HG03378 (cell line): ENCODE measurements at regions not wholly inside any gene's neighbourhood (a gene's known extent, or its start where the extent isn't known, plus 50 kb on each side); places are given as distances from the start of the nearest gene placed in this dataset.
A peak's percentile ranks its signal among the peaks of the same experiment; 100 is the strongest.
"Not testable (repeated sequence)": the region's sequence is repeated elsewhere in the genome, so short reads cannot be mapped to it uniquely, and the experiment has no call there.

Experiments
- ATAC-seq: cut with Tn5 transposase; IDR thresholded peaks from one replicate; pipeline ENCODE4 v1.9.1; 2021; ENCODE audit warnings: mild to moderate bottlenecking, moderate library complexity; ENCODE audit not compliant: unreplicated experiment

DNA sequence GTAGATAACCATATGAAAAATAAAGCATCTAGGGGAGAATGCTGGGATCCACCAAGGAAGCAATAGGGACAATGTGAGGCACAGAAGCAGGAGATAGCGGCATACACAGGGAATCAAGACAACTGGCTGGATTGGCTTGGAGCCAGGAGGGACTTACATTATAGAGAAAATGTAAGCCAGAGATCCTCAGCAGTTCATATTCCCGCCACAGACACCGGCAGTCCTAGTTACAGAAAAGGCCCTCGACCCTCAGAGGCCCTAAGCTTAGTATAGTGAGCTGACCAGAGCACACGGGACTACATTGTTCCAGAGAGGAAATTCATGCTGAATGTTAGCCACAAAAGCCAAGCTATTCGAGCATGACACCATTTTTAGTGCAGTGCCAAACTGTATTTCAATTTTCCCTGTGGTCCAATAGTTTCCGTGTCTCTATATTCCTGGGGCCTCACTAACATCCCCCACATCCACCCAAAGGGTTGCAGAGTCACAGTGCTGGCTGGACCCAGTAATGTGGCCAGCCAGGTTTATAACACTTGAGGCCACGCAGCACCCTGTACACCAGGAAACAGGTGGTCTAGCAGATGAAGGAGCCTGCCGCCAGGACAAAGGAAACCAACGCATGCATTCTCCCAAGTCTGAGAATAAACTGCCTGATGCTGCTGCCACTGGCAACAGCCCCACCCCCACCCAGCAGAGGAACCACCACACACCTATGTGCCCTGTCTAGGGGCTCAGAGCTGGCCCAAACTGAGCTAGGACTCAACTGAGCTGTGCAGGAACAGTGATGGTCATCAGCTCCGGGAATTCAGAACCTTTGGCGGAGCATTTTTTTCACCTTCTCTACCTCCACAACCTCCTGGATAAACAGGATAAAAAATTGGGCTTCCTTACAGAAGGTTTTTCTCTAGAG lies 693.2 kb upstream of the CHD1 start:
- no peak for ATAC-seq

- no peak for ATAC-seq
These were observed 688.5 kb upstream of the CHD1 start for GRCh38 chr5:99617335-99617734.

DNA sequence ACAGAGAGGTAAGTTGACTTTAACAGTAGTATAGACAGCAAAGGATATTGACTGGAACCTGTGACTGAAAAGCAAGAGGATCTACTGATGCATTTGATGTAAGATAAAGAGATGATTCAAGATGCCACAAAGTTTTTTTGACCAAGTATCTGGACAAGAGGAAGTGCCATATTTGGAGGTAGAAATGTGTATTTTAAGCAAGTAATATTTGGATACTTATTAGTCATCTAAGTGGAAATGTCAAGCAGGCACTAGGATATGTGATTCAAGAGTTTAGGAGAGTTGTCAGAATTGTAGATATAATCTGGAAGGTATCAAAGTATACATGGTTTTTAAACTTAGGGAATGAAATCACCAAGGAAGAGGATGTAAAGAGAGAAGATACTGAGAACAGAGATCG lies 686.1 kb upstream of the CHD1 start:
- ATAC-seq = no peak

GRCh38 chr5:99607124-99607523 lies 678.3 kb upstream of the CHD1 start:
- ATAC-seq = no peak

DNA sequence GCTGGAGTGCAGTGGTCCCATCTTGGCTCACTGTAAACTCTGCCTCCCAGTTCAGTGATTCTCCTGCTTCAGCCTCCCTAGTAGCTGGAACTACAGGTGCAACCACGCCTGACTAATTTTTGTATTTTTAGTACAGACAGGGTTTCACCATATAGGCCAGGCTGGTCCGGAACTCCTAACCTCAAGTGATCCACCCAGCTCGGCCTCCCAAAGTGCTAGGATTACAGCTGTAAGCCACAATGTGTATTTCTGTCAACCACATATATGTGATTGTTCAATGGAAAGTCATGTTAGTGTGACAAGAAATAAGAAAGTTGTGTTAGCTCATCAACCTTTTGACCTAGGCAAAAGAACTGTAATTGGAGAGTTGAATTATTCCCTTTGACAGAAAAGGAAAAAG lies 677.1 kb upstream of the CHD1 start:
- no peak for ATAC-seq

- no peak for ATAC-seq
These were observed 672.1 kb upstream of the CHD1 start for GRCh38 chr5:99600952-99601351.

DNA sequence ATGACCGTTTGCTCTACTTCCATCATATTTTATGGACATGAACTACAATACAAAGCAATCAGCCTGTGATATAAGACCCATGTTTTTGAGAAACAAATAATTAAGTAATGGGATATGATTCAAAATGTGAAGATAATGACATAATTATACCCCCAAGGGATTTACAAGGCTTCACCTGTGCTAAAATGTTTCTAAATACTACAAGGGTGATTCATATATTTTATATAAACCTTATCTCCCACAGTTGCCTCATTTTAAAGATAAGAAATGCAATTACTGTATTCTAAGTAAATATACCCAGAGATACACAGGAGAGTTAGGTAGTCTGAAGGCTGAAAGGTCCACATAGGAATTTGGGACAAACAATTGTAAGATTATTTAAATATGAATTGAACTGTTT lies 662.0 kb upstream of the CHD1 start:
- ATAC-seq = no peak

DNA sequence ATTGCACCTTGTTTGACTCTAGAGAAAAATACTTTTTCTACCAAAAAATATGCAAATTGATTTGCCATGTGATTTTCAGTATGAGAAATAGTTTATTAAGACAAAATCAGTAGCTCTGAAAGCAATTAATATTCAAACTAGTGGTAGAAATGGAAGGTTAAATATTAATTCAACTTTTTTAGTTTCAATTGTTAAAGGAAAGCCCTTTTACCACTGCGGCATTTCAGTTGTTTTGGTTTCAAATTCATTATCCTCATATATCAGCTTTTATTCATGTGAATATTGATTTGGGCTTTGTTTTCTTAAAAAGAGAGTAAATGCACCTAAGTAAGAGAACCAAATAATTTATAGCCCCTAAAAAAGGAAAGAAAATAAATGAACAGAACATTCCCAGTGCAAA lies 660.6 kb upstream of the CHD1 start:
- ATAC-seq = no peak

DNA sequence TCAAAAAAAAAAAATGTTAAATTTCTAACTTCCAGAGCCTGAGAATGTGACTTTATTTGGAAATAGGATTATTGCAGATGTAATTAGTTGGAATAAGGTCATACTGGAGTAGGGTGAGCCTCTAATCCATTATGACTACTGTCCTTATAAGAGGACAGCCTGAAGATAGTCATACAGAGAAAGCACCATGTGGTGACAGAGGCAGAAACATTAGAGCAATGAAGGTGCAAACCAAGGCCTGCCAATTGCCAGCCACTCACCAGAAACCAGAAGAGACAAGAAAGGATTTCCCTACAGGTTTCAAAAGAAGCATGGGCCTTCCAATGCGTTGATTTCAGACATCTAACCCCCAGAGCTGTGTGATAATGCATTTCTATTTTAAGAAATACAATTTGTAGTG lies 659.2 kb upstream of the CHD1 start:
- ATAC-seq = peak; percentile 51

- ATAC-seq = no peak
These were observed 658.1 kb upstream of the CHD1 start for GRCh38 chr5:99586878-99587277.

GRCh38 chr5:99581204-99581603 lies 652.4 kb upstream of the CHD1 start:
- not testable (repeated sequence) for ATAC-seq

- ATAC-seq = not testable (repeated sequence)
These were observed 634.3 kb upstream of the CHD1 start for GRCh38 chr5:99562937-99563627.

DNA sequence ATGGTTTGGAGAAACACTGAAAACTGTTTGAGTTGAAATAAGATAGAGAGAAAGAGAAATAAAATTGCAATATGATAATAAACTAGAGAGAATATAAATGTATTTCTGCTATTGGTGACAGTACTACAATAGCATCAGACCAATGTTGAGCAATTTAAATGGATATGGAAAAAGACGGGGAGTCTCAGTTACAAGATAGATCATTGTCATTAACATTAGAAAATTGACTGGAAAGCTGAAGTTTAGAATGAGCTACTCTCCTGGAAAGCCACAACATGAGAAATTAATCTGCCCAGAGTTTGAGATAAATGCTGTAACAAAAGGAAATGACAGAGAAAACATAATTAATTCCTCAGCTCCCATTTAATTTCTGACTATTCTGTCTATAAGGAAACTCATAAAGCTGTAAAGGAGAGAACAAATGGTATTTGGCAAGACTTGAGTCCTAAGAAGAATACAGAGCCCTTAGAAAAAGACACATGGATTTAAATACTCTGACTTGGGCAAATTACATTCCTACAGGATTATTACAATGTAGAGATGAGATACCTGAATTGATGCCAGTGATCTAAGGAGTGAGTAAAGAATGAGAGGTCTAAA lies 624.5 kb upstream of the CHD1 start:
- ATAC-seq = no peak

- ATAC-seq = no peak
These were observed 615.5 kb upstream of the CHD1 start for GRCh38 chr5:99544356-99544755.

DNA sequence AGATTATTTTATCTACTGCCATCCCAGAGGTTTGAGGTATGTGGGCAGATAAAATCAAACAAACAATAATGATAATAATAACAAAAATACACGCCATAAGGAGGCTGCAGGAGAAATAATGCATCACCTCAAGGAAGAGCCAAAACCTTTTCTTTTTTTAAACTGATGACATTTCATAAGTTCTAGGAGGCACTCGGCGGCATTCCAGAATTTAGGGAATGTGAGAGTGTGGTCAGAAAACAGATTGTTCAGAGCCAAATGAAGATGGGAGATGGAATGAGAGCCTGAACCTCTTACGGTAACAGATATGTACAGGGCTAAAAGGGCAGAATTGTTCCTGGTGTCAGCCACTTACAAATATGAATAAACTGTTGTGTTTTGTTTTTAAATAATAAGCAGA lies 615.0 kb upstream of the CHD1 start:
- no peak for ATAC-seq

DNA sequence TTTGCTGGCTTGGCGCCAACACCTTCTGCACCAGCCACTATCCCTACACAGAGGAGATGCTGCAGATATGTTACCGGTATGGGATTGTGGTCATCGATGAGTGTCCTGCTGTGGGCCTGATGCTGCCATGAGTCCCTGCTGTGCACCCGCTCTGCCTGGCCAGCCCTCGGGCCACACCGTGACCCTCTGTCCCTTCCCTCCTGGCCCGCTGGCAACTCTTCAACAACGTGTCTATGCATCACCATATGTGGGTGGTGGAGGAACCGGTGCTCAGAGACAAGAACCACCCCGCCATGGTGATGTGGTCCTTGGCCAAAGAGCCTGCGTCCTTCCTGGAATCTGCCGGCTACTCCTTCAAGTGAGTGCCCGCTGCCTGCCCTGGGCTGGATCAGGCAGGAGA lies 605.4 kb upstream of the CHD1 start:
- not testable (repeated sequence) for ATAC-seq

- not testable (repeated sequence) for ATAC-seq
These were observed 592.9 kb upstream of the CHD1 start for GRCh38 chr5:99521666-99522065.

DNA sequence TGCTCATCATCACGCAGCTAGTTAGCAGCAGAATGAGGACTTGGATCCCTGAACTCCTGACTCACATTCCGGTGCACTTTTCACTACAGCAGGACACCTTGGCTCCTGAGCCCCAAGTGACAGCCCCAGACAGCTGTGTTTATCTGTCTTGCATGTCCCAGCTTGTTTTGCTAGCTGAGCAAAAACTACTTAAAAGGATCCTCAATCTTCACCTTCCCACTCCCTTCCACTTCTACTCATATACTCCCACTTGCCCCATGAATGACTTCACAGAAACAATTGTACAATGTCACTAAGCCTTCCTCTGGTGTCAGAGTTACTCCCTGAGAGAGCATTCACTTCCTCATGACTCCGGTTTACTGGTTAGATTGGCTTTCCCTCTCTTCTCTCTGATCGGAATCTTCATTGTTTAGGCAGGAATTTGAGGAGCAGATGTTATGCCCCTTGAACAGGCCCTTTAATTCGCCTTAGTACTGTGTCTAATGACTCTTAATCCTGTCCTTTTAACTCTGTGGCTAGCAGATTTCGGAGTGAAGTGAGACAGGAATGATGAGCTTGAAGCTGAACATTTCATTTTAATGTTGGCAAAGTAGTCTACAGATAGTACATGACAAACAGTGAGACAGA lies 587.2 kb upstream of the CHD1 start:
- not testable (repeated sequence) for ATAC-seq

DNA sequence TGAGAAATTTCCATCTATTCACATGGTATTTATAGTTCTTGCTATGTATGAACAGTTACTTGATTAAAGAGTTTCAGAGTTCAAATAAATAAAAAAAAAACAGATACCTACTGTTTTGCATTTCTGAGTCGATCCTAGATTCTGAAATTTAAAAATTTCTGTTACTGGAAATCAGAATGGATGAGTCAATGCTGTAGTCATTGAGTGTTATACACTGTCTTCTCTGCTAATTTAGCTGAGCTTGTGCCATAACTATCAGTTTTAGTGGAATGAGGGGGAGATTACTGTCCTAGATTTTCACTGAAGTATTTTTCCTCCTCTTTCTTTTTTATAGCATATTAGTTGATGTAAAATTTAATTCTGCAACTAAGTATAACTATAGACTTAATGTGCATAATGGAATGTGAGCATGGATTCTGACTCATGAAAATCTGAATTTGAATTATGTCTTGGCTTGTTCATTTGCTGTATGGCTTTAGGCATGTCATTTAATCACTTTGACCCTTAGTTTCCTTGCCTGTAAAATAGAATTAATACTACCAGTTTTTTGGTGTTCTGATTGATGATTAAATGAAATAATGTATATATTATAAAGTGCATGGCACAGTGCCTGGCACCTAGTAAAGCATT lies 581.5 kb upstream of the CHD1 start:
- not testable (repeated sequence) for ATAC-seq

DNA sequence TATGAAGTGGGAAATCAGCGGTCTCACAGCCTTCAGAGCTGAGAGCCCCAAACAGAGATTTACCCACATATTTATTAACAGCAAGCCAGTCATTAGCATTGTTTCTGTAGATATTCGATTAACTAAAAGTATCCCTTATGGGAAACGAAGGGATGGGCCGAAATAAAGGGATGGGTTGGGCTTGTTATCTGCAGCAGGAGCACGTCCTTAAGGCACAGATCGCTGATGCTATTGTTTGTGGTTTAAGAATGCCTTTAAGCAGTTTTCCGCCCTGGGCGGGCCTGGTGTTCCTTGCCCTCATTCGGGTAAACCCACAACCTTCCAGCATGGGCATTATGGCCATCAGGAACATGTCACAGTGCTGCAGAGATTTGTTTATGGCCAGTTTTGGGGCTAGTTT lies 580.3 kb upstream of the CHD1 start:
- not testable (repeated sequence) for ATAC-seq

GRCh38 chr5:99495456-99495855 lies 566.6 kb upstream of the CHD1 start:
- not testable (repeated sequence) for ATAC-seq
